Cerebellar nuclear complex (tissue), 1 donor: ENCODE measurements at regions not wholly inside any gene's neighbourhood (a gene's known extent, or its start where the extent isn't known, plus 50 kb on each side); places are given as distances from the start of the nearest gene placed in this dataset.

Source experiments
- DNase-seq, 2 experiments: peaks; one replicate each; lab custom pipeline; 2025; lab: John Stamatoyannopoulos, UW

GRCh38 chr11:27907091-27907490, 200.9 kb downstream of the KIF18A start:
- DNase-seq, result no peak

DNA sequence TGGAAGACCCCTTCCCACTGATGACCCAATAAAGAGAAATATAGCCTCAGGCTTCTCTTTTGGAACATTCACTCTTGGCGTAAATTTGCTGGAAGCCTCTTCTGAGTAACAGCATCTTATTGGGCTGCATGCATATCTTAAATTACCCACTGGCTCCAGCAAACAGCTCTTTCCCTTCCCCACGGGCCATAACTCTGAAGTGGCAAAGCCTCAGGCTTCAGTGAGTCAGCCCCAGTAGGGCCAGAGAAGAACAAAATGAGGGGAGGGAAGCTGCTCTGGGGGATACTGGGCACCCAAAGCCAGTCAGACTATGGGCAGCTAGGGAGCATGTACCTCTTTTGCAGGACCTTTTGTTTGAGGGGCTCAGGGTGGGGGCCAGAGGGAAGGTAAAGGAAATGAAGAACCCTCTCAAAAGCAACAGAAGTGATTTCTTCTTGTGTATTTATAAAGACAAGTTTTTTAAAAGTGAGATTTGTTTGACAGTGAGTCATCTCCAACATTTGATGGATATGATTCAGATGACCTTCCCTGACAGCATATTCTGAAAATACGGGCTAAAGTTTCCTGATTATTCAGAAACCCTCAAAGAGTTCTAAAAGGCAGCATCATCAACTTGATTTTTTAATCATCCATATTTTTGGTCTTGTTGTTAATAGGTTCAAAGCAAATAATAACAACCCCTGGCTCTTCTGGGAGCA, 203.4 kb downstream of the KIF18A start:
- DNase-seq, result no peak

DNA sequence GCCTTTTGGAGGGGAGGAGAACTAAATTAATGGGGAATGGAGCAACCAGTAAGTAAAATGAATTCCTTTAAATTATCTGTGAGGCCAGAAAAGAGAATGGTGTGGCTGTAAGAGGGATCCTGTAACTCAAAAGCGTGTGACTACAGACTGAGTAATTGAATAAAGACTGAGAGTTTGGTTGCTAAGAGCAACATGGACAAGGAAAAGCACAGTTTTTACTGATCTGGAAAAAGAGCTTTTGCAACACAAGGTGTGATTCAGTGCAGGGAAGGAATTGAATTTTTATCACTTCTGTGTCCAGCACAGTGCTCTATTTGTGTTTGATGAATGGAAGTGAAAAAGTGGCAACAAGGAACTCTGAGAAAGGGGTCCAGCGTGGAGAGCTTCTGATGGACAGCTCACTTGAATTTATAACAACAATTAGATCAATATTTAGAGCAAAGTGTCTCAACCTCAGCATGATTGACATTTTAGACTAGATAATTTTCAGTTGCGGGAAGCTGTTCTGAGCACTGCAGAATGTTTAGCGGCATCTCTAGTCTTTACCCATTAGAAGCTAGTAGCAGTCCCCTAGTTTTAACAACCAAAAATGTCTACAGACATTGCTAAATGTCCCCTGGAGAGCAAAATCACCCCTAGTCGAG, 202.8 kb upstream of the BDNF start:
- DNase-seq, result no peak

DNA sequence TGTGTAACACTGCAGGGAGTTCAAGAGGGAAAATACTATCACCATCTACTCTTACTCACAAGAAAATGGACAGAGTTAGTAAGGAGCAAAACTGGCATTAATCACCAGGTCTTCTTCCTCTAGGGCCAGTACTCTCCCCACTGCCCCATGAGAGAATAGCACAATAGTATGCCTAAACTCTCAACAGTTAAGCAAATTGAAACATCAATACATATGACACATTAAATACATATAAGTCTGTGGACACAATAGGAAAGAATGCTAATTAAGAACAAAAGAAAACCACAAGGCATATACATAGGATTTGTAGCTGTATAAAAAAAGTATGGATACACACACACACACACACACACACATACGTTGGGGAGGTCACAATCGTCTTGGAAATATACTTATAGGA, 197.9 kb upstream of the BDNF start:
- DNase-seq, result no peak

DNA sequence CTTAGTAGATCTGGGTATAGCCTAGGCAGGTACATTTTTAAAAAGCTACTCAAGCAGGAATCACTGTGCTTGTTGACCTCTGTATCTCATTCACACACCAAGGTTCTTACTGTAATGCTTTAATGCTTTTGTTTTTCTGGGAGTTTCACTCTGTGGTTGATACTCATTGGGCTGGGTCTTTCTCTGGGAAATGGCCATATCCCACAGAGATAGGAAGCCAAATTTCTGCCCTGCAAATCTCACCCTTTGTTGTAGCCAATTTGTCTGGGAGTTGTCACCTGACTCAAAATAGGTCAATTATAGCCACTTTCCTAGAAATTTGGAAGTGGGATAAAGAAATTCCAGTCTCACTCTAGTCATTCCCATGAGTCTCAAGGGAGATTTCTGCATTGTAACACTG, 195.8 kb upstream of the BDNF start:
- DNase-seq, result no peak

- no peak for DNase-seq
These were observed 194.3 kb upstream of the BDNF start for GRCh38 chr11:27894552-27894951.

GRCh38 chr11:27886857-27887256, 186.6 kb upstream of the BDNF start:
- DNase-seq, result no peak

DNA sequence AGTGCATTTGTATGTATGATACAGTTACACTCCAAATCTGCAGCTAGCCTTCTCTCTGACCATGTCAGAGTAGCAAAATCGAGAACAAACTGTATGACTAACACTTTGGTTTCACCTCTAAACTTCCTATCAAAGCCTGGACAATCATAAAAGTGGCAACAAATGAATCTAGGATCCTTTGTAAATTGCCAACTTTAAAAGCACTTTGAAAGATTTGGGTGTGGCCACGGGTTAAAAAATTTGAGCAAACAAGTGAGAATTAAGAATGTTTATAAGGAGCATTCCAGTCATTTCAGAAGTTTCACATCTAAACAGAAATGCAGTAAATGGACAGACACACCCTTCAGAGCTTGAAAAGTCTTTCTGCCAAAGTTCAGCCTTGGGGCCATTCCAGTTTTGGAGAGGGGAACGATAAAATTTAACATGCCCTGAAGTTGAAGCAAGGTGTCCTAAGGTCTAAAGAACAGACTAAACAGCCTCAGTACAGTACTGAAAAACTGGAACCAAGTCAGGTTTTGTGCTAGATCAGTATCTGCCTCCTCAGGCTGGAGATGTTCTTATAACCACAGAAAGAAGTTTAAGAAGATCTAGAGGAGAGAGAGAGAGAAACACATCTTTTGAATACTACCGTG, 181.9 kb upstream of the BDNF start:
- no peak for DNase-seq

DNA sequence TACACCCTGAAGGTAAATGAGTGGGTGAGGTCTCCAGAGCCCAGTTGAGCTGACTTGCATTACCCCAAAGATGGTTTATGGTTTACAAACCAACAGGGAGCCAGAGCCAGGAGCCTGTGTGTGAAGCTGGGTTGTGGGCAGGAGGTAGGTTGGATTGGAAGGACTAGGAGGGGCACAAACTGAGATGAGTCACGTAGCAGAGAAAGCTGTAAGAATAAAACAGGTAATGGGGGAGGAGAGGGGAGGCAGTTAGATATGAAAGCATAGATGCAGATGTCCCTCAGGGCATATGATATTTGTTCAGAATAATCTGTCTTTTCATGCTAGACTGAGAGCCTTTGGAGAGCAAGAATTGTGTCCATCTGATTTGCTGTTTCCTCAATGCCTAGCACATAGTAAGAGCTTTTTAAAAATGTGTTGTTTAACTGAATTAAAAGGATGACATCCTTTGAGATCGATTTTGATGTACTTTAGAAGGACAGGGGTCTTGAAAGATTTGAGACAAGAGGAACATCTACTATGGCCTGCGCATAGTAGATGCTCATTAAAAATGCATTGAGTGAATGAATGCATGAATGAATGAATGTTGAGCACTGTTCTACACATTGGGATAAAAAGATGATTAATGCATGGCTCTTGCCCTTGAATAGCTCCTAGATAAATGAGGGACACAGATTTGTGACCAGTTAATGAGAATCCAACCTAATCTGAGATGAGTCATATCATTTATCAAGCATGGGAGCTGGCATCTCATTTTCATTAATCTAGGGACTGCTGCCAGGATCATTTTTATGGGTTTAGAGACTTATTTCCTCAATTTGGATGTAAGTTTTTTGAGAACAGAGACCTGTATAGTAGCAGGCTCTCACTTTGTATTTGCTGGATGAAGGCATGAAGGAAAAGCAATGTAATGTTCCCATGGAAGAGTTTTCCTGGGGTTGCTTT, 175.8 kb upstream of the BDNF start:
- no peak for DNase-seq

DNA sequence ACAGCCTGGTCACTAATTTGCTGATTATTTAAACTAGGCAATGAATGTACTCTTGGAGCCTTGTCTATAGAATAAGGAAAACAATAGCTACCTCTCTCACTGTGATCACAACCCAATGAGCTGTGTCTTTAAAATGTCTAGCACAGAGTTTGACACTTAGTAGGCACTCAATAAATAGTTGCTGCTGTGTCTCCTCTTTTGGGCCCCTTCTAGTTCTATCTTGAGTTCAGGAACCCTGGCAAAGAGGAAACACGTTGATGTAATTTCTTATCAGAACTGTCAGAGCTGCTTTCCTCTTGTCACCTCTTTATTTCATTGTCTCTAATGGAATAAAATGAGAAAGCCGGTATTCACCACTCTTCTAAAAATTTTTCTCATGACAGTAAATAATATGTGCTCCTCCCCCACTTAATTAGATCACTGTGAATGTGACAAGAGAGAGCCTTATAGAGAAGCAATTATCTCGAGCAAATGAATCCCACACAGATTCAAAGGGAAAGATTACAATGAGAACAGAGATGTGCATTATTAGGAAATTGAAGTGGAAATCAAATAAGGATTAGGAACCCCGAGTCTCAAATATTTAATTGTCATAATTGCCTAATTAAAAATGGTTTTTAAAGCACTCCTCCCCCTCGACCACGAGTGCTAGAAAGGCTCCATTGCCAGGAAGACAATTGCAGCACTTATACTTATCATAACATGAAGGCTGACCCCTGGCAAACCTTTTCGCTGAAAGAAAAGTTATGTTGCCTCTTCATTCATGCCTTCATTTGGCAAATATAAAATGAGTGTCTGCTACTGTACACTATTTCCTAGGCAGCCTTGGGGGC, 175.0 kb upstream of the BDNF start:
- DNase-seq, result no peak

- no peak for DNase-seq
These were observed 173.4 kb upstream of the BDNF start for GRCh38 chr11:27873664-27874063.

DNA sequence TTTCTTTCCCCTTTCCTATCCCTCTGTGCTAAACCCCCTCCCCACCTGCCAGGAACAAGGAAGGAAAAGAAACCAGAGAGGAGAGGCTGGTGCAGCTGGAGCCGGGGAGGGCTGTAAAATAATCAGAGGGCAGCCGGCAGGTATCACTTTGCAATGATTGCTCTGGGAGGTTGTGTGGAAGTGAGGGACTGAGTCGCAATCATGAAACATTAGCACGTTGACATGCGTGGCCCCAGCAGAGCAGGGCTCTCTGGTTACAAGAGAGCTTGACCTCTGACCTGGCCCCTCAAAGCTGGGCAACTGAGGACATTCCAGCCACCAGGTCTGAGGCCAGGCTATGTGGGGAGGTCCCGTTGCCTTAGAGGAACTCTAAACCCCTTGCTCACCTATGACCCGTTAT, 170.8 kb upstream of the BDNF start:
- DNase-seq, result no peak

- no peak for DNase-seq
These were observed 169.4 kb upstream of the BDNF start for GRCh38 chr11:27869701-27870100.

DNA sequence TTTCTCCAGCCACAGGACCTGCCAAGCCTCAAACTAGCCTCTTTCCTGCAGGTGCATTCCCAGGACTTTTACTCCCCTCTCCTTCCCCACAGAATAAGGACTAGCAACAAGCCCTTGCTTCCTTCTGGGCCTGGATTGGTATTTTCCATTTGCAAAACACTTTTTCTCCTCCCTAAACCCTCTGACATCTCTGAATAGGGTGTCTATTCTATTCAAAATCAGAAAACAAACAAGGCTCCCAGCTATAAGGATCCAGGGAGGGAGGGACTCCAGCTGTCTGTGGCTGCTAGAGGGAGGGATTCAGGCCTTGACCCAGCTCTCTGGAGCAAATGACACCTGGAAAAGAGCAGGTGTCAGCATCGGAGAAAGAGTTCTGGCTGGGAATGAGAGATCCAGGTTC, 168.5 kb upstream of the BDNF start:
- DNase-seq, result no peak

- no peak for DNase-seq
These were observed 168.0 kb upstream of the BDNF start for GRCh38 chr11:27868226-27868625.

DNA sequence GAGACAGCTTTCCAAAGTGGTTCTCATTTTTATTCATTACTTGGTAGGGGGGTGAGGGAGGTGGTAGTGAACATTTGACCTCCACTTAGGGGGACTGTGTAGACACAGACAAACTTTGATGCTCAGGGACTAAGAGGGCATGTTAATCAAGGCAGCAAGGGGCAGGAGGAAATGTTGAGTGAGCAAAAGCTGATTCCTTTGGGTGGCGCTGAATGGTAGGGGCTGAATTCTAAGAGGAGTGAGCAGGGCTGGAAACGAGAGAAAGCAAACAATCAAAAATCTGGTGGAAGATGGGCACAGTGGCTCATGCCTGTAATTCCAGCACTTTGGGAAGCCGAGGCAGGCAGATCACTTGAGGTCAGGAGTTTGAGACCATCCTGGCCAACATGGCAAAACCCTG, 164.8 kb upstream of the BDNF start:
- no peak for DNase-seq

DNA sequence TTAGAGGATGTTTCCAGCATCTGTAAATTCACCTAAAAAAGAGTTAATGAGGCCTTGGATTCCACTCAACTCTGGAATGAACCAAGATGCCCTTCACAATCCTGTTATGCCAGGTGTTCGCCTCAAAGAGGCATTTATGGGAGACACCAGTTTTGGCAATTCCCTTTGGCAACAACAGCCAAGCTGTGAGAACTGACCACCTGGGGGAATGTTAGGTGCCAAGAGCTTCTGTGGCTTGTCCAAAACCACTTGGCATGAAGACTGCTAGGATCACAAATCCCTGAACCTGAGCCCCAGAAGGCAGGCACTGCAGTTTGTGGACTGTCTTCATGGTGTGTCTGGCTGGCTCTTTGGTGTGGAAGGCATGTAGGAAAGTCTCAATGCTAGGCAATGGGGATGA, 164.4 kb upstream of the BDNF start:
- DNase-seq, result peak; percentile 42 to 71

GRCh38 chr11:27864091-27864491, 163.8 kb upstream of the BDNF start:
- peak in 1 of 2 experiments; percentile 8 for DNase-seq

DNA sequence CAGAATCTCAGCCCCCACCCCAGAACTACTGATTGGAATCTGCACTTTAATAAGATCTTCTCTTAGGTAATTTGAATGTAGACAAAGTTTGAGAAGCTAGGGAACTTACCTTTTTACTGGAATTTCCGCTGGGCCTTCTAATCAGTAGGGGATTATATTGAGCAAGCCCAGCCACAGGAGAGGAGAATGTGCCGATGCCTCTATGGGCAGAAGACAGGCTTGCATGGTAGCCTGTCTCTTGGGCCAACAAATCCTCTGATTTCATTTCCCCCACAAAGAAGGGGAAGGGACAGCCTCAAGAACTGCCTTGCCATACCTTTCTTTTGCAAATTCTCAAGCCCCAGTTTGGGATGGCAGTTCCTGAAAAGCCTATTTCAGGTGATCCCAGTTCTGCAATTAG, 163.4 kb upstream of the BDNF start:
- no peak for DNase-seq

DNA sequence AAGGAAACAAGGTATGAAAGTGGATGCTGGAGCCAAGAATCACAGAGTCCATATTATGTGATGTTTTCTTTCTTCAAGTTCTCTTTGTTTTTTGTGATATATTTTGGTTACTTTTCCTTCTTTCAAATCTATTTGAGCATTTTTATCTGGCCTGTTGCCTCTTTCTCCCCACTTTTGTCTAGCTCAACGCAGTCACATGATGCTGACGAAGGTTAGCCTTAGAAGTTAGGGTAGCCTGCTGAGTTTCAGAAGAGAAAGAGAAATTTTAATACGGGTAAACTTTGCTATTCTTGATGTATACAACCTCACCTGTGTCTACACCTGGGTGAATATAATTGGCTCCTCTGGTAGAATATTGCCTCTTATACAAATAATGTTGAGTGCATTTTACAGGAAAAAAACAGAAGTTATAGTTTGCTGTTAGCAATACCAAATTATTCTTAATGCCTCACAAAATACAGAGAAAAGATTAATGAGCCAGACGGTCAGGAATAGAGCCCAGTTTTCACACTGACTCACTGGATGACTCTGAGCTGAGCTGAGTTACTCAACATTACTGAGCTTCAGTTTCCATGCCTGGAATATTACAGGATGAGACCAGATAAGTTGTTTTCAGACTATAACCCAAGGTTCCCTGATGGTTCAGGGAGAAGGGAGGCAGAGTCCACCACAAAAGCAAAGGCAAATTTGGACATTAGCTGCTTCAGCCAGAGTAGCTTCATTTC, 161.6 kb upstream of the BDNF start:
- DNase-seq, result no peak

- no peak for DNase-seq
These were observed 160.6 kb upstream of the BDNF start for GRCh38 chr11:27860811-27861210.
